Spleen (tissue), 11 donors: ENCODE measurements at regions not wholly inside any gene's neighbourhood (a gene's known extent, or its start where the extent isn't known, plus 50 kb on each side); places are given as distances from the start of the nearest gene placed in this dataset.

Source experiments
- DNase-seq: peaks from one replicate; pipeline ENCODE4 v3.0.0-alpha.2; 2020
- H3K27ac ChIP-seq, 8 donors: fragments of 200-600 bp; sonication (generic) in 7 of 8; 1 replicate in 4 of 8; 2 replicates in 4 of 8; pipeline versions ENCODE4 v1.5.0 to v1.8.0; 2016 to 2021; ENCODE audit warnings: inconsistent platforms in 4 of 8, mild to moderate bottlenecking in 4 of 8, moderate library complexity in 1 of 8
- H3K27me3 ChIP-seq, 7 donors: fragments of 200-600 bp; sonication (generic) in 6 of 7; replicated peaks in 1 of 7; 1 replicate in 4 of 7; 2 replicates in 3 of 7; pipeline versions ENCODE4 v1.5.0 to v1.8.0; 2016 to 2021; ENCODE audit warnings: inconsistent platforms in 3 of 7, mild to moderate bottlenecking in 1 of 7
- H3K36me3 ChIP-seq, 6 donors: fragments of 200-600 bp; sonication (generic) in 5 of 6; 1 replicate in 4 of 6; 2 replicates in 2 of 6; pipeline versions ENCODE4 v1.5.0 to v1.8.0; 2016 to 2021; ENCODE audit warnings: inconsistent platforms in 2 of 6
- H3K4me1 ChIP-seq, 6 donors: fragments of 200-600 bp; sonication (generic) in 5 of 6; 1 replicate in 3 of 6; 2 replicates in 3 of 6; pipeline versions ENCODE4 v1.5.0 to v1.8.0; 2016 to 2021; ENCODE audit warnings: inconsistent platforms in 3 of 6
- H3K4me3 ChIP-seq, 8 donors: fragments of 200-600 bp; sonication (generic) in 7 of 8; 1 replicate in 4 of 8; 2 replicates in 4 of 8; pipeline versions ENCODE4 v1.5.0 to v1.8.0; 2016 to 2021; ENCODE audit warnings: inconsistent platforms in 4 of 8, mild to moderate bottlenecking in 4 of 8, moderate library complexity in 2 of 8
- H3K9me3 ChIP-seq, 8 donors: fragments of 200-600 bp; sonication (generic) in 7 of 8; 1 replicate in 4 of 8; 2 replicates in 4 of 8; pipeline versions ENCODE4 v1.5.0 to v1.8.0; 2016 to 2021; ENCODE audit warnings: inconsistent platforms in 4 of 8
- POLR2A ChIP-seq, 3 donors: fragments of 450-650 bp; IDR thresholded peaks; one replicate each; pipeline ENCODE4 v1.5.1; 2017; ENCODE audit warnings: antibody characterized with exemption in 3 of 3, mild to moderate bottlenecking in 1 of 3
- POLR2AphosphoS5 ChIP-seq, 3 donors: sonication (generic); formaldehyde crosslinking; IDR thresholded peaks; one replicate each; pipeline ENCODE4 v1.5.1; 2017; ENCODE audit warnings: antibody characterized with exemption in 3 of 3
- WGBS, 5 donors: extraction: QIAGEN DNeasy Blood & Tissue Kit in 3 of 5; methylation state at CpG; one replicate each; pipeline versions ENCODE4 v1.1.5 to v1.1.7; 2013 to 2018; 5-methylcytosine and 5-hydroxymethylcytosine counted together
- intact Hi-C: fragments of 100-400 bp; cut with DNase I; formaldehyde crosslinking; loops from one replicate; pipeline ENCODE4 v1.15.0; 2023; ENCODE audit warnings: low total_unique reads
- TF ChIP-seq, protein P1 (sequence below), 11 experiments: fragments of 200-600 bp in 7 of 11; fragments of 450-650 bp in 4 of 11; sonication (generic) in 4 of 11; IDR thresholded peaks in 8 of 11; conservative IDR thresholded peaks in 3 of 11; 1 replicate in 7 of 11; 2 replicates in 4 of 11; pipeline versions ENCODE4 v1.4.0 to v1.8.0; 2016 to 2021; ENCODE audit warnings: antibody characterized with exemption in 11 of 11, inconsistent platforms in 4 of 11, mild to moderate bottlenecking in 1 of 11
- donor health status: healthy with polysubstance abuse.
- donor health status: DM: no; HTN: no; CAD: no; lungs with moderate emphysema.
- donor health status: DM: no; HTN: no; CAD: no.
- donor health status: Bipolar disorder and iron deficiency.
- donor health status: healthy.
- donor health status: DM: no; HTN: no; CAD: no.
- donor health status: DM: yes; HTN: yes; CAD: no.

DNA sequence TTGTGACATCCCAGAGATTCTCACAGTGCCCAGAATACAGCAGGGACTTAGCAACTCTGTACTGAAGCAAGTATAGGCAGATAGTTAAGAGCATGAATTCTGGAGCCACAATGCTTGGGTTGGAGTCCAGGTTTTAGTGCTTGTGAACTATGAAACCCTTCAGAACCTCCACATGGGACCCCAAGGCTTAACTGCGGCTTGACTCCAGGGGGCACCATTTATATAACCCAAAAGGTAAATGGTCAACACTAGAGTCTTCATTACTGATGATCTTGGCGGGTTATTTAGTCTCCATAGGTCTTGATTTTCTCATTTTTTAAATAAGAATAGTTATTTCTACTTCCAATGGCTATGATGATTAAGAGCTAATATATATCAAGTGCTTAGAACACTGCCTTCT is 390.3 kb downstream of the TAF11L14 start:
- Histone ChIP-seq H3K4me3 (no peak overlapping the region), H3K27ac (no peak overlapping the region), H3K36me3 (no peaks in the 10 kb centered on the region), H3K4me1 (no peaks in the 10 kb centered on the region), H3K27me3 (no peaks in the 10 kb centered on the region), H3K9me3 (peaks cover 0 to 8% (median 0%) of the 10 kb centered on the region in 8 donors)
- intact Hi-C loops: no loop called here
- 71 to 90% (median 85%) methylated on average over 2 of the region's 2 CpGs for WGBS, 5 donors
- TF ChIP-seq POLR2A (IDR thresholded peaks at IDR 0.05) (no peak), POLR2AphosphoS5 (IDR thresholded peaks at IDR 0.05) (no peak)
- TF ChIP-seq, protein P1, sequence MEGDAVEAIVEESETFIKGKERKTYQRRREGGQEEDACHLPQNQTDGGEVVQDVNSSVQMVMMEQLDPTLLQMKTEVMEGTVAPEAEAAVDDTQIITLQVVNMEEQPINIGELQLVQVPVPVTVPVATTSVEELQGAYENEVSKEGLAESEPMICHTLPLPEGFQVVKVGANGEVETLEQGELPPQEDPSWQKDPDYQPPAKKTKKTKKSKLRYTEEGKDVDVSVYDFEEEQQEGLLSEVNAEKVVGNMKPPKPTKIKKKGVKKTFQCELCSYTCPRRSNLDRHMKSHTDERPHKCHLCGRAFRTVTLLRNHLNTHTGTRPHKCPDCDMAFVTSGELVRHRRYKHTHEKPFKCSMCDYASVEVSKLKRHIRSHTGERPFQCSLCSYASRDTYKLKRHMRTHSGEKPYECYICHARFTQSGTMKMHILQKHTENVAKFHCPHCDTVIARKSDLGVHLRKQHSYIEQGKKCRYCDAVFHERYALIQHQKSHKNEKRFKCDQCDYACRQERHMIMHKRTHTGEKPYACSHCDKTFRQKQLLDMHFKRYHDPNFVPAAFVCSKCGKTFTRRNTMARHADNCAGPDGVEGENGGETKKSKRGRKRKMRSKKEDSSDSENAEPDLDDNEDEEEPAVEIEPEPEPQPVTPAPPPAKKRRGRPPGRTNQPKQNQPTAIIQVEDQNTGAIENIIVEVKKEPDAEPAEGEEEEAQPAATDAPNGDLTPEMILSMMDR (IDR thresholded peaks at IDR 0.05 in 8 of 11, conservative IDR thresholded peaks at IDR 0.05 in 3 of 11): no peak
- no peak for DNase-seq

- Histone ChIP-seq H3K4me1 (no peaks in the 10 kb centered on the region), H3K9me3 (peaks cover 0 to 11% (median 0%) of the 10 kb centered on the region in 8 donors), H3K36me3 (no peaks in the 10 kb centered on the region), H3K4me3 (no peak overlapping the region), H3K27ac (no peak overlapping the region), H3K27me3 (no peaks in the 10 kb centered on the region)
- intact Hi-C loops: no loop called here
- DNase-seq: no peak
- TF ChIP-seq, protein P1 (IDR thresholded peaks at IDR 0.05 in 8 of 11, conservative IDR thresholded peaks at IDR 0.05 in 3 of 11): no peak
- TF ChIP-seq POLR2AphosphoS5 (IDR thresholded peaks at IDR 0.05) (no peak), POLR2A (IDR thresholded peaks at IDR 0.05) (no peak)
Observed at GRCh38 chr5:18027241-18027867, 393.1 kb downstream of the TAF11L14 start.

- TF ChIP-seq POLR2AphosphoS5 (IDR thresholded peaks at IDR 0.05) (no peak), POLR2A (IDR thresholded peaks at IDR 0.05) (no peak)
- TF ChIP-seq, protein P1 (IDR thresholded peaks at IDR 0.05 in 8 of 11, conservative IDR thresholded peaks at IDR 0.05 in 3 of 11): no peak
- no peaks in the 10 kb centered on the region for H3K4me1 ChIP-seq
- DNase-seq: no peak
- 76 to 98% (median 87%) methylated on average over 1 of the region's 1 CpG for WGBS, 5 donors
- H3K27ac ChIP-seq: no peak overlapping the region
- intact Hi-C loops: no loop called here
- H3K4me3 ChIP-seq: no peak overlapping the region
- H3K27me3 ChIP-seq: no peaks in the 10 kb centered on the region
- peaks cover 0 to 11% (median 0%) of the 10 kb centered on the region in 8 donors for H3K9me3 ChIP-seq
- H3K36me3 ChIP-seq: no peaks in the 10 kb centered on the region
Observed at GRCh38 chr5:18028036-18028435, 393.8 kb downstream of the TAF11L14 start.

- TF ChIP-seq, protein P1 (IDR thresholded peaks at IDR 0.05 in 8 of 11, conservative IDR thresholded peaks at IDR 0.05 in 3 of 11): no peak
- TF ChIP-seq POLR2A (IDR thresholded peaks at IDR 0.05) (no peak), POLR2AphosphoS5 (IDR thresholded peaks at IDR 0.05) (no peak)
- Histone ChIP-seq H3K27ac (no peak overlapping the region), H3K4me1 (no peaks in the 10 kb centered on the region), H3K9me3 (peaks cover 0 to 10% (median 0%) of the 10 kb centered on the region in 8 donors), H3K27me3 (no peaks in the 10 kb centered on the region), H3K4me3 (no peak overlapping the region), H3K36me3 (no peaks in the 10 kb centered on the region)
- DNase-seq: no peak
- 59 to 75% (median 73%) methylated on average over 4 of the region's 4 CpGs for WGBS, 5 donors
- intact Hi-C loops: no loop called here
Observed at GRCh38 chr5:18032744-18033143, 398.5 kb downstream of the TAF11L14 start.
